ENCODE measurements at regions not wholly inside any gene's neighbourhood (a gene's known extent, or its start where the extent isn't known, plus 50 kb on each side); places are given as distances from the start of the nearest gene placed in this dataset.

DNA sequence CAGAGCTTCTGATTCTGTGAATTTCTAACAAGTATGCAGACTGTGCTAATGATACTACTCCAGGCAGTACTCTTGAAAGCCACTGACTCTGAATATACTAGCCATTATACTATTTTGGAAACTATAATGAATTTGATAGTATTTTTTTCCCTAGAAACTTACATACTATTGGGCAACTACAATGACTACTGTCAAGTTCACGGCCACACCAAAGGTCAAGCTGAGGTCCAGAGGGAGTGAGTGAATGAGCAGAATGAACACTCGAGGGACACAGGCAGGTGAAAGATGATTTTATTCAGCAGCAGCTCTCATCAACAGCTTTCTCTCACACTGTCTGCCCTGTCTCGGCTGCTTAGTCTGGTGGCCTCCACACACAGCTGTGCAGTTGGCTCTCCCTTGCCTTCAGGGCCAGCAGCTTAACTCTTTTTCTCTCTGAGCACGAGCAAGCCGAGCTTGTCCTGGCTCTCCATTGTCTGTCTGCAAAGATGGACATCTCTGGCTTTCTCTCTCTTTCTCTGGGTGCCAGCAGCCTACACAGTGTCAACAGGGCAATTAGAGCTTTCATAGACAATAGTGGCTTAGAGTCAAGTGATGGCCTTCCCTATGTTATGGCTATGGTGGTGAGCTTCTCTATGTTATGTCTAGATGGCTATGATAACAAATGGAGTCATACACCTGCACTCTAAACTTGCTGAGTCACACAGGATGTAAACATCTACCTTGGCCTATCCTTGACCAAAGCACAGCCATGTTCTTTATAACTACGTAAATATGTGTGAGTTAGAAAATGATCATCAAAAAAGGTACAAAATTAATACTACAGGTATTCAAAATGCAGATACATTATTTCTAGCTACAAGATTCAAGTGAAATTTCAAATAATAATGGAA, 362.4 kb downstream of the CGGBP1 start:
- CTCF ChIA-PET (ENCODE audit: low intra/inter-chr PET ratio) = no interaction called here
- TF ChIP-seq MYC (IDR thresholded peaks at IDR 0.05; ENCODE audit: low read depth, low read length) (no peak), MYC (CRISPR knock-in tag; IDR thresholded peaks at IDR 0.05; ENCODE audit: borderline replicate concordance, low read depth) (no peak), NFE2 (IDR thresholded peaks at IDR 0.05; ENCODE audit: low read depth) (peak; percentile 52; the same call in 1 of the 2 replicates), PRPF4 (IDR thresholded peaks at IDR 0.05; ENCODE audit: insufficient read depth, low read depth, low read length, poor library complexity, severe bottlenecking) (no peak), NCOR1 (IDR thresholded peaks at IDR 0.05) (0 out of 2 replicates have a peak, but pooled peaks have one; percentile 15), C11orf30 (IDR thresholded peaks at IDR 0.05; ENCODE audit: low read depth) (peak; percentile 24; the same call in 1 of the 2 replicates), E4F1 (CRISPR knock-in tag; IDR thresholded peaks at IDR 0.05; ENCODE audit: borderline replicate concordance) (no peak), DMBX1 (CRISPR knock-in tag; IDR thresholded peaks at IDR 0.05; ENCODE audit: borderline replicate concordance) (peak; percentile 90; the same call in 1 of the 2 replicates), ZNF77 (CRISPR knock-in tag; IDR thresholded peaks at IDR 0.05) (no peak), DDX20 (tag; IDR thresholded peaks at IDR 0.05; ENCODE audit: low read depth) (0 out of 2 replicates have a peak, but pooled peaks have one; percentile 31), ZNF3 (CRISPR knock-in tag; IDR thresholded peaks at IDR 0.05) (no peak), PTTG1 (tag; IDR thresholded peaks at IDR 0.05; ENCODE audit: low read depth) (0 out of 2 replicates have a peak, but pooled peaks have one; percentile 50), GATAD2B (IDR thresholded peaks at IDR 0.05; ENCODE audit: borderline replicate concordance) (no peak), HMGN3 (IDR thresholded peaks at IDR 0.05; ENCODE audit: borderline replicate concordance, extremely low read depth, insufficient read length, low read depth, low read length) (no peak)
- TF ChIP-seq, protein P1, sequence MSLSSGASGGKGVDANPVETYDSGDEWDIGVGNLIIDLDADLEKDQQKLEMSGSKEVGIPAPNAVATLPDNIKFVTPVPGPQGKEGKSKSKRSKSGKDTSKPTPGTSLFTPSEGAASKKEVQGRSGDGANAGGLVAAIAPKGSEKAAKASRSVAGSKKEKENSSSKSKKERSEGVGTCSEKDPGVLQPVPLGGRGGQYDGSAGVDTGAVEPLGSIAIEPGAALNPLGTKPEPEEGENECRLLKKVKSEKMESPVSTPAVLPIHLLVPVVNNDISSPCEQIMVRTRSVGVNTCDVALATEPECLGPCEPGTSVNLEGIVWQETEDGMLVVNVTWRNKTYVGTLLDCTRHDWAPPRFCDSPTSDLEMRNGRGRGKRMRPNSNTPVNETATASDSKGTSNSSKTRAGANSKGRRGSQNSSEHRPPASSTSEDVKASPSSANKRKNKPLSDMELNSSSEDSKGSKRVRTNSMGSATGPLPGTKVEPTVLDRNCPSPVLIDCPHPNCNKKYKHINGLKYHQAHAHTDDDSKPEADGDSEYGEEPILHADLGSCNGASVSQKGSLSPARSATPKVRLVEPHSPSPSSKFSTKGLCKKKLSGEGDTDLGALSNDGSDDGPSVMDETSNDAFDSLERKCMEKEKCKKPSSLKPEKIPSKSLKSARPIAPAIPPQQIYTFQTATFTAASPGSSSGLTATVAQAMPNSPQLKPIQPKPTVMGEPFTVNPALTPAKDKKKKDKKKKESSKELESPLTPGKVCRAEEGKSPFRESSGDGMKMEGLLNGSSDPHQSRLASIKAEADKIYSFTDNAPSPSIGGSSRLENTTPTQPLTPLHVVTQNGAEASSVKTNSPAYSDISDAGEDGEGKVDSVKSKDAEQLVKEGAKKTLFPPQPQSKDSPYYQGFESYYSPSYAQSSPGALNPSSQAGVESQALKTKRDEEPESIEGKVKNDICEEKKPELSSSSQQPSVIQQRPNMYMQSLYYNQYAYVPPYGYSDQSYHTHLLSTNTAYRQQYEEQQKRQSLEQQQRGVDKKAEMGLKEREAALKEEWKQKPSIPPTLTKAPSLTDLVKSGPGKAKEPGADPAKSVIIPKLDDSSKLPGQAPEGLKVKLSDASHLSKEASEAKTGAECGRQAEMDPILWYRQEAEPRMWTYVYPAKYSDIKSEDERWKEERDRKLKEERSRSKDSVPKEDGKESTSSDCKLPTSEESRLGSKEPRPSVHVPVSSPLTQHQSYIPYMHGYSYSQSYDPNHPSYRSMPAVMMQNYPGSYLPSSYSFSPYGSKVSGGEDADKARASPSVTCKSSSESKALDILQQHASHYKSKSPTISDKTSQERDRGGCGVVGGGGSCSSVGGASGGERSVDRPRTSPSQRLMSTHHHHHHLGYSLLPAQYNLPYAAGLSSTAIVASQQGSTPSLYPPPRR (CRISPR knock-in tag; IDR thresholded peaks at IDR 0.05; ENCODE audit: borderline replicate concordance) = no peak

More for the DNA sequence above, 362.4 kb downstream of the CGGBP1 start:
- H3K79me2 ChIP-seq (ENCODE audit: control insufficient read depth, insufficient read depth, low read length) = no peaks in the 10 kb centered on the region
- H3K9me3 ChIP-seq (replicated peaks; ENCODE audit: control insufficient read depth, insufficient read depth, low read depth, low read length) = no peaks in the 10 kb centered on the region
- H3K4me1 ChIP-seq (replicated peaks in 1 of 2; ENCODE audit: control insufficient read depth in 2 of 2, insufficient read depth in 2 of 2, low read length in 2 of 2) = no peaks in the 10 kb centered on the region; a peak in 1 of 5 replicates
- no peak overlapping the region for H3K4me2 ChIP-seq (ENCODE audit: insufficient read depth, low read length)
- in situ Hi-C loops (cut with MboI) = no loop called here
- no peak overlapping the region for H3K9ac ChIP-seq (ENCODE audit: insufficient read depth in 1 of 2, low read depth in 2 of 2, low read length in 2 of 2)
- H3K36me3 ChIP-seq (ENCODE audit: control insufficient read depth, insufficient read depth, low read length) = no peaks in the 10 kb centered on the region
- H3K27me3 ChIP-seq (ENCODE audit: control insufficient read depth in 2 of 2, insufficient read depth in 2 of 2, low read length in 2 of 2) = no peaks in the 10 kb centered on the region
- no peaks in the 10 kb centered on the region for H4K20me1 ChIP-seq (replicated peaks; ENCODE audit: control insufficient read depth, insufficient read depth, low read length)
- no peaks in the 10 kb centered on the region for H3K9me1 ChIP-seq (ENCODE audit: control insufficient read depth, insufficient read depth, low read length)
- no peak overlapping the region for H3K27ac ChIP-seq (ENCODE audit: extremely low read depth, low read depth, low read length)
- POLR2A ChIA-PET = no interaction called here
- BruUV-seq (replicated peaks) = no TSS peak
- no peak for DNase-seq (ENCODE audit: extremely low read depth in 1 of 4, low spot score in 3 of 4)
- H2AFZ ChIP-seq (ENCODE audit: low read depth, low read length) = peak overlapping the region; percentile 70; the same call in 1 of the 2 replicates
- FAIRE-seq = no peak
- H3K4me3 ChIP-seq = no peak overlapping the region
- no peak for ATAC-seq
- 36% methylated on average over 5 of the region's 6 CpGs for WGBS (ENCODE audit: insufficient coverage, low coverage, missing lambda C conversion rate)
- intact Hi-C loops (cut with micrococcal nuclease) = no loop called here
